HCT116 (cell line): ENCODE measurements at regions not wholly inside any gene's neighbourhood (a gene's known extent, or its start where the extent isn't known, plus 50 kb on each side); places are given as distances from the start of the nearest gene placed in this dataset.

Experiments
- ATAC-seq: fragments of 200-7000 bp; cut with Tn5 transposase; 2 replicates; pipeline ENCODE4 v1.9.1; 2020; ENCODE audit warnings: mild to moderate bottlenecking, moderate library complexity
- BruUV-seq: library from RNA; stranded (reverse); fragments of 400-500 nt; replicated peaks from 2 replicates; lab custom pipeline; 2021; lab: Mats Ljungman, UMichigan
- CTCF ChIA-PET: fragments of 300-600 bp; sonication (Branson Sonifier 250); formaldehyde crosslinking; loops from one replicate; lab custom pipeline; 2021; ENCODE audit warnings: antibody characterized with exemption; lab: Charles Lee
- POLR2A ChIA-PET: fragments of 300-600, 350-600 bp; sonication (Branson Sonifier 250); formaldehyde crosslinking; loops from one replicate; lab custom pipeline; 2021; ENCODE audit warnings: antibody characterized with exemption; lab: Charles Lee
- RAD21 ChIA-PET, 2 experiments: fragments of 300-600 bp; sonication (Branson Sonifier 250); formaldehyde crosslinking; loops; one replicate each; lab custom pipeline; 2023; ENCODE audit warnings: low total read pairs in 2 of 2; ENCODE audit not compliant: uncharacterized antibody in 2 of 2, unreplicated experiment in 2 of 2, low non-redundant PET in 1 of 2; lab: Charles Lee
- DNase-seq: peaks from one replicate; pipeline ENCODE4 v3.0.0-alpha.2; 2010; ENCODE audit warnings: low read depth, low spot score
- H2AFZ ChIP-seq: fragments of 200-600 bp; shearing (Covaris generic), sonication (generic); 2 replicates; pipeline ENCODE4 v1.6.1; 2017; ENCODE audit warnings: low read depth, mixed run types, mixed read lengths, antibody characterized with exemption, low read length; ENCODE audit not compliant: poor library complexity, severe bottlenecking
- H3K27ac ChIP-seq: 2 replicates; pipeline ENCODE4 v1.5.1; 2012; ENCODE audit warnings: low read depth, low read length
- H3K27me3 ChIP-seq: fragments of 200-600 bp; sonication (generic); 2 replicates; pipeline ENCODE4 v1.6.1; 2016; ENCODE audit warnings: mixed run types, low read length, mixed read lengths; ENCODE audit not compliant: insufficient read depth
- H3K36me3 ChIP-seq, 2 experiments: fragments of 200-500 bp in 1 of 2; fragments of 200-600 bp in 1 of 2; sonication (Bioruptor generic) in 1 of 2; sonication (generic) in 1 of 2; 2 replicates each; pipeline versions ENCODE4 v1.5.1 to v1.6.1; 2014 to 2016; ENCODE audit warnings: low read length in 2 of 2, inconsistent platforms in 1 of 2, mixed read lengths in 1 of 2, mixed run types in 1 of 2; ENCODE audit not compliant: insufficient read depth in 2 of 2, control insufficient read depth in 1 of 2
- H3K4me1 ChIP-seq, 2 experiments: fragments of 200-600 bp in 1 of 2; sonication (generic) in 1 of 2; 2 replicates each; pipeline versions ENCODE4 v1.5.1 to v1.6.1; 2012 to 2017; ENCODE audit warnings: low read length in 2 of 2, inconsistent platforms in 1 of 2, mild to moderate bottlenecking in 1 of 2, mixed read lengths in 1 of 2, mixed run types in 1 of 2, moderate library complexity in 1 of 2; ENCODE audit not compliant: insufficient read depth in 2 of 2, control insufficient read depth in 1 of 2
- H3K4me2 ChIP-seq: fragments of 200-600 bp; sonication (generic); 2 replicates; pipeline ENCODE4 v1.6.1; 2017; ENCODE audit warnings: mixed run types, low read length, mixed read lengths
- H3K4me3 ChIP-seq, 2 experiments: fragments of 200-600 bp in 1 of 2; sonication (generic) in 1 of 2; replicated peaks in 1 of 2; 2 replicates each; pipeline ENCODE4 v1.5.1; 2011 to 2016; ENCODE audit warnings: low read length in 2 of 2, control low read depth in 1 of 2, low read depth in 1 of 2, mild to moderate bottlenecking in 1 of 2, mixed read lengths in 1 of 2, mixed run types in 1 of 2
- H3K79me2 ChIP-seq: fragments of 200-600 bp; sonication (generic); 2 replicates; pipeline ENCODE4 v1.6.1; 2017; ENCODE audit warnings: mild to moderate bottlenecking, mixed run types, low read length, moderate library complexity, mixed read lengths; ENCODE audit not compliant: insufficient read depth
- H3K9ac ChIP-seq: fragments of 200-600 bp; sonication (generic); 2 replicates; pipeline ENCODE4 v1.6.1; 2016; ENCODE audit warnings: low read length, mixed read lengths
- H3K9me2 ChIP-seq: fragments of 200-600 bp; sonication (generic), shearing (Covaris generic); 2 replicates; pipeline ENCODE4 v1.6.1; 2017; ENCODE audit warnings: mixed run types, mild to moderate bottlenecking, moderate library complexity; ENCODE audit not compliant: insufficient read depth
- H3K9me3 ChIP-seq, 2 experiments: fragments of 200-500 bp in 1 of 2; fragments of 200-600 bp in 1 of 2; sonication (Bioruptor generic) in 1 of 2; sonication (generic) in 1 of 2; 2 replicates each; pipeline ENCODE4 v1.6.1; 2014 to 2017; ENCODE audit warnings: low read length in 2 of 2, mixed read lengths in 2 of 2, inconsistent platforms in 1 of 2, low read depth in 1 of 2, mild to moderate bottlenecking in 1 of 2, mixed run types in 1 of 2, moderate library complexity in 1 of 2; ENCODE audit not compliant: control insufficient read depth in 1 of 2, insufficient read depth in 1 of 2
- H4K20me1 ChIP-seq: fragments of 200-600 bp; sonication (generic), shearing (Covaris generic); 2 replicates; pipeline ENCODE4 v1.6.1; 2017; ENCODE audit warnings: mixed run types, mild to moderate bottlenecking, moderate library complexity; ENCODE audit not compliant: insufficient read depth
- CBX3 ChIP-seq: IDR thresholded peaks from 2 replicates; pipeline ENCODE4 v1.6.1; 2012; ENCODE audit warnings: low read depth
- CEBPB ChIP-seq: IDR thresholded peaks from 2 replicates; pipeline ENCODE4 v1.6.1; 2012; ENCODE audit warnings: low read depth
- FOSL1 ChIP-seq: IDR thresholded peaks from 2 replicates; pipeline ENCODE4 v1.6.1; 2012; ENCODE audit warnings: low read depth
- JUND ChIP-seq: IDR thresholded peaks from 2 replicates; pipeline ENCODE4 v1.6.1; 2012
- POLR2A ChIP-seq: IDR thresholded peaks from 2 replicates; pipeline ENCODE4 v1.7.0; 2011; ENCODE audit warnings: borderline replicate concordance; ENCODE audit not compliant: insufficient read depth, insufficient read length; ENCODE audit errors: extremely low read depth
- POLR2AphosphoS5 ChIP-seq: IDR thresholded peaks from 2 replicates; pipeline ENCODE4 v1.6.1; 2011; ENCODE audit warnings: mild to moderate bottlenecking, low read depth, low read length, moderate library complexity
- SRF ChIP-seq: IDR thresholded peaks from 2 replicates; pipeline ENCODE4 v1.6.1; 2012; ENCODE audit warnings: low read depth
- ZFX ChIP-seq: fragments of 450-650 bp; IDR thresholded peaks from 2 replicates; pipeline ENCODE4 v1.6.1; 2017
- intact Hi-C: fragments of 100-400 bp; cut with micrococcal nuclease; formaldehyde crosslinking; loops from 2 replicates; pipeline ENCODE4 v1.10.0; 2022
- TF ChIP-seq, protein P1 (sequence below): IDR thresholded peaks from 2 replicates; pipeline ENCODE4 v1.6.1; 2012
- TF ChIP-seq, protein P2 (sequence below): IDR thresholded peaks from 2 replicates; pipeline ENCODE4 v1.6.1; 2012; ENCODE audit warnings: low read depth
- TF ChIP-seq, protein P3 (sequence below): IDR thresholded peaks from 2 replicates; pipeline ENCODE4 v1.6.1; 2012

DNA sequence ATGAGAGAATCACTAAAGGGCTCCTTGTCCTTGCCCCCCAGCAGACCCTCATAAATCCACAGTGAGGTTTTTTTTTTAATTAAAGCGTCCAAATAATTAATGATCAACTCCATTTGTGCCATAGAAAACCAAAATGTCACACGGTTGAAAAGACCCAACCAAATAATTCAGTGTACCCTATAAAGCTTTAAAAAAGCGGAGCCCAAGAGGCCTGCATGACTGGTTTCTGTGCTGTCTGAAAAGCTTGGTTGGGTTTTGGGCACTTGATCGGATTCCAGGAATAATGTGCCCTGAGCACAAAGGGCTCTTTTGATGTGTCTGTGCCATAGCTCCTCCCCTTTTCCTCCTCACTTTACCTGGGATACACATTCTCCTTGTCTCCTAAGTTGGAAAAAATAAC, 523.2 kb downstream of the TNS1 start:
- ATAC-seq (no peak), DNase-seq (no peak)
- Histone ChIP-seq H3K27me3 (peaks cover 42% of the 10 kb centered on the region), H2AFZ (no peak overlapping the region), H3K79me2 (no peaks in the 10 kb centered on the region), H3K9me2 (no peaks in the 10 kb centered on the region), H3K27ac (no peak overlapping the region), H3K4me1 (no peaks in the 10 kb centered on the region), H3K9ac (no peak overlapping the region), H4K20me1 (no peaks in the 10 kb centered on the region), H3K9me3 (no peaks in the 10 kb centered on the region), H3K36me3 (no peaks in the 10 kb centered on the region), H3K4me2 (no peak overlapping the region), H3K4me3 (no peak overlapping the region)
- ChIA-PET POLR2A (no interaction called here), CTCF (no interaction called here), RAD21 (no interaction called here)
- BruUV-seq = no TSS peak
- intact Hi-C loops = no loop called here
- TF ChIP-seq JUND (no peak), FOSL1 (no peak), POLR2AphosphoS5 (no peak), ZFX (no peak), SRF (no peak), POLR2A (no peak), CEBPB (no peak), CBX3 (no peak)
- TF ChIP-seq, protein P1, sequence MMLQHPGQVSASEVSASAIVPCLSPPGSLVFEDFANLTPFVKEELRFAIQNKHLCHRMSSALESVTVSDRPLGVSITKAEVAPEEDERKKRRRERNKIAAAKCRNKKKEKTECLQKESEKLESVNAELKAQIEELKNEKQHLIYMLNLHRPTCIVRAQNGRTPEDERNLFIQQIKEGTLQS = no peak
- TF ChIP-seq, protein P2, sequence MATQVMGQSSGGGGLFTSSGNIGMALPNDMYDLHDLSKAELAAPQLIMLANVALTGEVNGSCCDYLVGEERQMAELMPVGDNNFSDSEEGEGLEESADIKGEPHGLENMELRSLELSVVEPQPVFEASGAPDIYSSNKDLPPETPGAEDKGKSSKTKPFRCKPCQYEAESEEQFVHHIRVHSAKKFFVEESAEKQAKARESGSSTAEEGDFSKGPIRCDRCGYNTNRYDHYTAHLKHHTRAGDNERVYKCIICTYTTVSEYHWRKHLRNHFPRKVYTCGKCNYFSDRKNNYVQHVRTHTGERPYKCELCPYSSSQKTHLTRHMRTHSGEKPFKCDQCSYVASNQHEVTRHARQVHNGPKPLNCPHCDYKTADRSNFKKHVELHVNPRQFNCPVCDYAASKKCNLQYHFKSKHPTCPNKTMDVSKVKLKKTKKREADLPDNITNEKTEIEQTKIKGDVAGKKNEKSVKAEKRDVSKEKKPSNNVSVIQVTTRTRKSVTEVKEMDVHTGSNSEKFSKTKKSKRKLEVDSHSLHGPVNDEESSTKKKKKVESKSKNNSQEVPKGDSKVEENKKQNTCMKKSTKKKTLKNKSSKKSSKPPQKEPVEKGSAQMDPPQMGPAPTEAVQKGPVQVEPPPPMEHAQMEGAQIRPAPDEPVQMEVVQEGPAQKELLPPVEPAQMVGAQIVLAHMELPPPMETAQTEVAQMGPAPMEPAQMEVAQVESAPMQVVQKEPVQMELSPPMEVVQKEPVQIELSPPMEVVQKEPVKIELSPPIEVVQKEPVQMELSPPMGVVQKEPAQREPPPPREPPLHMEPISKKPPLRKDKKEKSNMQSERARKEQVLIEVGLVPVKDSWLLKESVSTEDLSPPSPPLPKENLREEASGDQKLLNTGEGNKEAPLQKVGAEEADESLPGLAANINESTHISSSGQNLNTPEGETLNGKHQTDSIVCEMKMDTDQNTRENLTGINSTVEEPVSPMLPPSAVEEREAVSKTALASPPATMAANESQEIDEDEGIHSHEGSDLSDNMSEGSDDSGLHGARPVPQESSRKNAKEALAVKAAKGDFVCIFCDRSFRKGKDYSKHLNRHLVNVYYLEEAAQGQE = no peak
- TF ChIP-seq, protein P3, sequence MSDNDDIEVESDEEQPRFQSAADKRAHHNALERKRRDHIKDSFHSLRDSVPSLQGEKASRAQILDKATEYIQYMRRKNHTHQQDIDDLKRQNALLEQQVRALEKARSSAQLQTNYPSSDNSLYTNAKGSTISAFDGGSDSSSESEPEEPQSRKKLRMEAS = no peak
